GM20000 (cell line): ENCODE measurements at regions not wholly inside any gene's neighbourhood (a gene's known extent, or its start where the extent isn't known, plus 50 kb on each side); places are given as distances from the start of the nearest gene placed in this dataset.
"Not testable (repeated sequence)": the region's sequence is repeated elsewhere in the genome, so short reads cannot be mapped to it uniquely, and the experiment has no call there.

Source experiments
- DNase-seq: peaks from one replicate; pipeline ENCODE4 v3.0.0; 2012; ENCODE audit warnings: low spot score
- TF ChIP-seq, protein P1 (sequence below): IDR thresholded peaks from 2 replicates; pipeline ENCODE4 v1.5.1; 2012; ENCODE audit warnings: mild to moderate bottlenecking, control low read depth; ENCODE audit errors: extremely low read depth, missing control alignments

DNA sequence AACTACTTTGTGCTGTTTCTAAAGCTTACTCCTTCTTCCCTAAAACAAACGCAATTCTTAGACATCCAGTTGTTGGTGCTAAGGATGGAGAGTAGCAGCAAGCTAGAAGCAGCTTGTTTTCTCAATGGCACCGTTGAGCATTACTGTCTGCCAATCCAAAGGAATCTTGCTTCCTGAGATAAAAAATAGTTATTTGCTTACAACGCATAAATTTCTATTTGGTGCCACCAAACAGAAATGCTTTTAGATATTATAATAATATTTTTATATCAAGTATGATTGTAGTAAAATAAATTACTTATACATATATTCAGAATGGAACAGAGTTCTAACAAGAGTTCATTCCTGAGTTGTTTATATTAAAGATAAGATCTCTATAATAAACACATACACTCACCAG is 434.7 kb downstream of the CPS1 start:
- DNase-seq = no peak
- TF ChIP-seq, protein P1, sequence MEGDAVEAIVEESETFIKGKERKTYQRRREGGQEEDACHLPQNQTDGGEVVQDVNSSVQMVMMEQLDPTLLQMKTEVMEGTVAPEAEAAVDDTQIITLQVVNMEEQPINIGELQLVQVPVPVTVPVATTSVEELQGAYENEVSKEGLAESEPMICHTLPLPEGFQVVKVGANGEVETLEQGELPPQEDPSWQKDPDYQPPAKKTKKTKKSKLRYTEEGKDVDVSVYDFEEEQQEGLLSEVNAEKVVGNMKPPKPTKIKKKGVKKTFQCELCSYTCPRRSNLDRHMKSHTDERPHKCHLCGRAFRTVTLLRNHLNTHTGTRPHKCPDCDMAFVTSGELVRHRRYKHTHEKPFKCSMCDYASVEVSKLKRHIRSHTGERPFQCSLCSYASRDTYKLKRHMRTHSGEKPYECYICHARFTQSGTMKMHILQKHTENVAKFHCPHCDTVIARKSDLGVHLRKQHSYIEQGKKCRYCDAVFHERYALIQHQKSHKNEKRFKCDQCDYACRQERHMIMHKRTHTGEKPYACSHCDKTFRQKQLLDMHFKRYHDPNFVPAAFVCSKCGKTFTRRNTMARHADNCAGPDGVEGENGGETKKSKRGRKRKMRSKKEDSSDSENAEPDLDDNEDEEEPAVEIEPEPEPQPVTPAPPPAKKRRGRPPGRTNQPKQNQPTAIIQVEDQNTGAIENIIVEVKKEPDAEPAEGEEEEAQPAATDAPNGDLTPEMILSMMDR = no peak

DNA sequence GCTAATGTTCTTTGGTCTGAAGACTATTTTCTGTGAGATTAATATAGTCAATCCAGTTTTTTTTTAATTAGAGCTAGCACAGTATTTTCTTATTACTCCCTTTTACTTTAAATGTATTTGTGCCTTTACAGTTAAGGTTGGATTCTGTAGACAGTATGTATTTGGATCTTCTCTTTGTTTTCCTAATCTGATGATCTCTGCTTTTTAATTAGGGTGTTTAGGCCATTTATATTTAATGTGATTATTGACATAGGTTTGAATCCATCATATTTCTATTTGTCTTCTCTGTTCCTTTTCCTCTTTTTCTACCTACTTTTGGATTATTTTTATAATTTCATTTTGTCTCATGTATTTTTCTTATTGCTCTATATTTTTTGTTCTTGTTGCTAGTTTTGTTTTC is 437.7 kb downstream of the CPS1 start:
- DNase-seq = no peak
- TF ChIP-seq, protein P1 = no peak

DNA sequence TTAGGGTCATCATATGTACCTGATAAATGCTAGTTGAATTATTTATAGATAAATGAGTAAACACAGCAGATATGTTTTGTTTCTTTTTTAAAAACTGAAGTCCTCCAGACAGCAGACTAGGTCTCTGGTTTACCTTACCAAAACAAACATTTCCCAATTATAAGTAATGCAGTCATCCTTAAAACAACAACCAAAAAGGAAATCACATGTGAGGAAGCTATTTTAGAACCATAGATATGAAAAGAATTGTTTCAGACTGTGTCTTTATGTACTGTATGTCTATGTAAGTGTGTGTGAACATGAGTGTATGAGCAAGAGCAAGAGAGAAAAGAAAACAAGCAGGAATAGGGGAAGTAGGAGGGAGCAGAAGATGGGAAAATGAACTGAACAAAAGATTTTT is 441.0 kb downstream of the CPS1 start:
- DNase-seq = no peak
- TF ChIP-seq, protein P1 = no peak

DNA sequence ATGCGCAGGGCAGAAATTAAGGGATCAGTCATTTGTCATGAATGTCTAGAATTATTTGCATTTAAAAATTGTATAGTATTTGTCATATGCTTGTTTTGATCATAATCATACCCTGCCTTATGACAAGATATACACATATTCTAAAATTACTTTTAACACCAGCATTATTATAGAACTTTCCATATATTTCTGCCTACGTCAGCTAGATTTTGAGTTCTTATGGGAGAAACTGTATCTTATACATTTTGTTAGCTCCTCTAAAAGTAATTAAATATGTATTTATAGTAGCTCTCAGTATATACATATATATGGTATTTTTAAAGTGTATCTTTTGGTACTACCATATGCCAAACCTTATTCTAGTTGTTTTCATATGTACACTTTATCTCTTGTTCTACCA is 441.9 kb downstream of the CPS1 start:
- TF ChIP-seq, protein P1 = no peak
- no peak for DNase-seq

DNA sequence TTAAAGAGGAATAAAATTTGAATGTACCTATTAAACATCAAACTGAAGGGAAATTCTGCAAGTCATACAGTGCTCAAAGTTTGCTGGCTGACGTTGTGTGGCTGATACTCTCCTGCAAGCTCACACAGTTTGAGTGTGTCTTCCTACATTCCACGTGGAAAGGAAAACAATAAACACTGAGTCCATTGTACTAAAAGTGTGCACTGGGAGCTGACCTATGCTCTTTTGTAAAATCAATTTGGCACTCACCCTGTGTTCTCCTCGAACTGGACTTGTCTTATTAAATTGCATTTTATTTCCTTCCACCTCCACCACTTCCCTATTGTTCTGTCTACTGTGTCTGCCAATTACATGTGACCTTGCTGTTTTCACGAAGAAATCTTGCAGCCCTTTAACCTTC is 458.0 kb downstream of the CPS1 start:
- no peak for DNase-seq
- TF ChIP-seq, protein P1 = no peak

DNA sequence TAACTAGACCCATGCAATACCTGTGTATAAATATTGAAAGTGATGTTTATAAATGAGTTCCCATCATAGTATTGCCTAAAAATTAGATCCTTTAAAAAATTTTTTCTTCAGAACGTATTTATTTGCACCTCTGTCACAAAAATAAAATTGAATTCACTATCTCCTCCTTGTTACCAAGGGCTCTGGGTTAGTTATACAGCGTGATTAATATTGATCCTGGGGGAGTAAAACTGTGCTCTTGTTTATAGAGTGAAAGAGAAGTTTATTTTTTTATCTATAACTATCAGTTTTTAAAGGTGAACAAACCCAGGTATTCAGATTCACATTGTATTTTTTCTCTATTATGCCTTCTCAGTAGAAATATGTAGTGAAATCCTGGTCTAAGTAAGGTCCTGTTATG is 458.5 kb downstream of the CPS1 start:
- TF ChIP-seq, protein P1 = no peak

DNA sequence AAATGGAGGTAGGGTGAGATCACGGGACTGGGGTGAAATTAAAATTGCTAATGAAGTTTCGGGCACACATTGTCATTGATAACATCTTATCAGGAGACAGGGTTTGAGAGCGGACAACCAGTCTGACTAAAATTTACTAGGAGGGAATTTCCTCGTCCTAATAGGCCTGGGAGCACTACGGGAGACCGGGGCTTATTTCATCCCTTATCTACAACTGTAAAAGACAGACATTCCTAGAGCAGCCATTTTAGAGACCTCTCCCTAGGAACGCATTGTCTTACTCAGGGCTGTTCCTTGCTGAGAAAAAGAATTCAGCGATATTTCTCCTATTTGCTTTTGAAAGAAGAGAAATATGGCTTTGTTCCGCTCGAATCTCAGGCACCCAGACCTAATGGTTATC is 468.7 kb downstream of the CPS1 start:
- DNase-seq = not testable (repeated sequence)

More for the DNA sequence above, 458.5 kb downstream of the CPS1 start:
- no peak for DNase-seq

DNA sequence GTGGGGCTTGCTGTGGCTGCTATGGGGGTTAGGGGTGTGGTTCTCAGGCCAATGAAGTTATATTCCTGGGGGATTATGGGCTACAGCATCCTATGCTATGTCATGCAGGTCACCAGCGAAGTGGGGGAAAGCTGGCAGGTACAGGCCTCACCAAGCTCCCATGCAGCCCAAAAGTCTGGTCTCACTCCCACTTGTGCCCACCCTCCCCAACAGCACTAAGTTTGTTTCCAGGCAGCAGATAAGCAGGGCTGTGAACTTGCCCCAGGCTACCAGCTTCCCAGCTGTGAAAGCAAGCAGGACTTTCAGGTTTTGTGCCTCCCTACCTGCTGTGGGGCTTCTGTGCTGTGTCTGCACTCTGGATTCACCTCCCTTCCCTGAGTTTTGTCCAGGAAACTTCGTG is 469.7 kb downstream of the CPS1 start:
- TF ChIP-seq, protein P1 = no peak
- no peak for DNase-seq
